GM23338 (cell line): ENCODE measurements at regions not wholly inside any gene's neighbourhood (a gene's known extent, or its start where the extent isn't known, plus 50 kb on each side); places are given as distances from the start of the nearest gene placed in this dataset.

Source experiments
- ATAC-seq: fragments of 200-7000 bp; cut with Tn5 transposase; 3 replicates; pipeline ENCODE4 v1.9.1; 2020
- DNase-seq: peaks from one replicate; pipeline ENCODE4 v3.0.0-alpha.2; 2015; ENCODE audit warnings: low spot score
- H2AFZ ChIP-seq: fragments of 200-600 bp; sonication (generic); 2 replicates; pipeline ENCODE4 v1.8.0; 2016; ENCODE audit warnings: antibody characterized with exemption, mild to moderate bottlenecking, moderate library complexity
- H3F3A ChIP-seq: fragments of 200-600 bp; sonication (generic); replicated peaks from 2 replicates; pipeline ENCODE4 v1.8.0; 2017; ENCODE audit warnings: antibody characterized with exemption, mixed run types, low read depth
- H3K27ac ChIP-seq: fragments of 200-600 bp; sonication (generic); 2 replicates; pipeline ENCODE4 v1.6.1; 2016; ENCODE audit warnings: low read depth
- H3K27me3 ChIP-seq: fragments of 200-600 bp; sonication (generic); 2 replicates; pipeline ENCODE4 v1.8.0; 2016; ENCODE audit warnings: mild to moderate bottlenecking, mixed run types, moderate library complexity; ENCODE audit not compliant: insufficient read depth
- H3K36me3 ChIP-seq: fragments of 200-600 bp; sonication (generic); 2 replicates; pipeline ENCODE4 v1.8.0; 2016; ENCODE audit warnings: mild to moderate bottlenecking; ENCODE audit not compliant: insufficient read depth
- H3K4me1 ChIP-seq: fragments of 200-600 bp; sonication (generic); 2 replicates; pipeline ENCODE4 v1.8.0; 2016; ENCODE audit warnings: mild to moderate bottlenecking, moderate library complexity; ENCODE audit not compliant: insufficient read depth
- H3K4me2 ChIP-seq: fragments of 200-600 bp; sonication (generic); 2 replicates; pipeline ENCODE4 v1.7.1; 2017; ENCODE audit warnings: mixed run types
- H3K4me3 ChIP-seq: fragments of 200-600 bp; sonication (generic); 2 replicates; pipeline ENCODE4 v1.6.1; 2016; ENCODE audit warnings: mixed run types
- H3K79me2 ChIP-seq: fragments of 200-600 bp; sonication (generic); replicated peaks from 2 replicates; pipeline ENCODE4 v1.8.0; 2017; ENCODE audit warnings: mild to moderate bottlenecking; ENCODE audit not compliant: insufficient read depth
- H3K9me2 ChIP-seq: fragments of 200-600 bp; sonication (generic); 2 replicates; pipeline ENCODE4 v1.8.0; 2017; ENCODE audit not compliant: insufficient read depth
- H4K20me1 ChIP-seq: fragments of 200-600 bp; sonication (generic); replicated peaks from 2 replicates; pipeline ENCODE4 v1.8.0; 2017; ENCODE audit warnings: mild to moderate bottlenecking; ENCODE audit not compliant: insufficient read depth
- H3K27ac Mint-ChIP-seq: 2 replicates; pipeline ENCODE4 v1.8.0; 2020; ENCODE audit warnings: inconsistent platforms, mild to moderate bottlenecking, moderate library complexity, mixed read lengths
- H3K27me3 Mint-ChIP-seq: 3 replicates; pipeline ENCODE4 v1.8.0; 2022; ENCODE audit warnings: low read depth, mild to moderate bottlenecking, moderate library complexity, mixed read lengths, inconsistent platforms; ENCODE audit not compliant: insufficient read depth, poor library complexity
- H3K36me3 Mint-ChIP-seq: 3 replicates; pipeline ENCODE4 v1.8.0; 2021; ENCODE audit warnings: low read depth, mild to moderate bottlenecking, inconsistent platforms, moderate library complexity, mixed read lengths
- H3K4me1 Mint-ChIP-seq: 3 replicates; pipeline ENCODE4 v1.8.0; 2020; ENCODE audit warnings: mild to moderate bottlenecking, inconsistent platforms, mixed read lengths
- H3K4me3 Mint-ChIP-seq: 3 replicates; pipeline ENCODE4 v1.8.0; 2021; ENCODE audit warnings: moderate library complexity, mild to moderate bottlenecking, inconsistent platforms, mixed read lengths
- H3K9me3 Mint-ChIP-seq: 3 replicates; pipeline ENCODE4 v1.8.0; 2020; ENCODE audit warnings: moderate library complexity, mild to moderate bottlenecking, inconsistent platforms, mixed read lengths
- CREB1 ChIP-seq: fragments of 250-450 bp; sonication (Bioruptor Pico); IDR thresholded peaks from 2 replicates; pipeline ENCODE4 v1.5.0; 2020; ENCODE audit warnings: low read depth, mild to moderate bottlenecking, moderate library complexity
- EZH2phosphoT487 ChIP-seq: fragments of 200-600 bp; sonication (generic); IDR thresholded peaks from one replicate; pipeline ENCODE4 v1.8.1; 2018; ENCODE audit warnings: antibody characterized with exemption; ENCODE audit not compliant: unreplicated experiment
- JUNB ChIP-seq: IDR thresholded peaks from one replicate; pipeline ENCODE4 v1.6.1; 2016; ENCODE audit warnings: antibody characterized with exemption; ENCODE audit not compliant: unreplicated experiment
- NANOG ChIP-seq: IDR thresholded peaks from 2 replicates; pipeline ENCODE4 v1.6.1; 2016; ENCODE audit warnings: antibody characterized with exemption, borderline replicate concordance
- POLR2AphosphoS5 ChIP-seq: IDR thresholded peaks from 2 replicates; pipeline ENCODE4 v1.6.1; 2016; ENCODE audit warnings: antibody characterized with exemption, low read depth
- ZNF114 ChIP-seq: fragments of 250-450 bp; sonication (Bioruptor Pico); IDR thresholded peaks from 2 replicates; pipeline ENCODE4 v1.5.0; 2020; ENCODE audit warnings: mild to moderate bottlenecking, moderate library complexity
- ZNF331 ChIP-seq: fragments of 250-450 bp; sonication (Bioruptor Pico); IDR thresholded peaks from 2 replicates; pipeline ENCODE4 v1.5.0; 2020; ENCODE audit warnings: low read depth, mild to moderate bottlenecking, moderate library complexity
- ZNF462 ChIP-seq: fragments of 250-450 bp; sonication (Bioruptor Pico); IDR thresholded peaks from 2 replicates; pipeline ENCODE4 v1.5.0; 2020; ENCODE audit warnings: mild to moderate bottlenecking, moderate library complexity
- TF ChIP-seq, protein P1 (sequence below), 2 experiments: fragments of 200-600 bp in 1 of 2; sonication (generic) in 1 of 2; conservative IDR thresholded peaks; 2 replicates each; pipeline versions ENCODE4 v1.5.1 to v1.6.1; 2016 to 2017; ENCODE audit warnings: antibody characterized with exemption in 2 of 2, low read depth in 2 of 2, mild to moderate bottlenecking in 2 of 2, moderate library complexity in 1 of 2

GRCh38 chr11:111193924-111194490 lies 51.5 kb upstream of the POU2AF2 start (continued):
- TF ChIP-seq EZH2phosphoT487: no peak
- TF ChIP-seq JUNB: no peak
- TF ChIP-seq CREB1 (CRISPR knock-in tag): no peak
- TF ChIP-seq ZNF114 (CRISPR knock-in tag): no peak

- peaks cover 4% of the 10 kb centered on the region; the same call in 2 of the 3 replicates for H3K4me1 Mint-ChIP-seq
- H3K36me3 ChIP-seq: no peaks in the 10 kb centered on the region
- H3K27me3 Mint-ChIP-seq: no peaks in the 10 kb centered on the region
- no peak overlapping the region for H3K4me3 ChIP-seq
- no peaks in the 10 kb centered on the region for H3F3A ChIP-seq
- H2AFZ ChIP-seq: no peak overlapping the region
- no peaks in the 10 kb centered on the region for H3K27me3 ChIP-seq
- H3K9me3 Mint-ChIP-seq: no peaks in the 10 kb centered on the region; the same call in 2 of the 3 replicates
- no peaks in the 10 kb centered on the region for H3K4me1 ChIP-seq
- H3K4me2 ChIP-seq: no peak overlapping the region
- ATAC-seq (no peak), DNase-seq (peak; percentile 10)
- no peaks in the 10 kb centered on the region for H3K36me3 Mint-ChIP-seq
- no peaks in the 10 kb centered on the region for H3K9me2 ChIP-seq
- no peak overlapping the region for H3K27ac Mint-ChIP-seq
- no peaks in the 10 kb centered on the region for H3K79me2 ChIP-seq
- TF ChIP-seq EZH2phosphoT487: no peak
- no peak for TF ChIP-seq ZNF331
- no peak for TF ChIP-seq JUNB
- TF ChIP-seq ZNF462: no peak
- TF ChIP-seq, protein P1, sequence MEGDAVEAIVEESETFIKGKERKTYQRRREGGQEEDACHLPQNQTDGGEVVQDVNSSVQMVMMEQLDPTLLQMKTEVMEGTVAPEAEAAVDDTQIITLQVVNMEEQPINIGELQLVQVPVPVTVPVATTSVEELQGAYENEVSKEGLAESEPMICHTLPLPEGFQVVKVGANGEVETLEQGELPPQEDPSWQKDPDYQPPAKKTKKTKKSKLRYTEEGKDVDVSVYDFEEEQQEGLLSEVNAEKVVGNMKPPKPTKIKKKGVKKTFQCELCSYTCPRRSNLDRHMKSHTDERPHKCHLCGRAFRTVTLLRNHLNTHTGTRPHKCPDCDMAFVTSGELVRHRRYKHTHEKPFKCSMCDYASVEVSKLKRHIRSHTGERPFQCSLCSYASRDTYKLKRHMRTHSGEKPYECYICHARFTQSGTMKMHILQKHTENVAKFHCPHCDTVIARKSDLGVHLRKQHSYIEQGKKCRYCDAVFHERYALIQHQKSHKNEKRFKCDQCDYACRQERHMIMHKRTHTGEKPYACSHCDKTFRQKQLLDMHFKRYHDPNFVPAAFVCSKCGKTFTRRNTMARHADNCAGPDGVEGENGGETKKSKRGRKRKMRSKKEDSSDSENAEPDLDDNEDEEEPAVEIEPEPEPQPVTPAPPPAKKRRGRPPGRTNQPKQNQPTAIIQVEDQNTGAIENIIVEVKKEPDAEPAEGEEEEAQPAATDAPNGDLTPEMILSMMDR (conservative IDR thresholded peaks at IDR 0.05; ENCODE audit: low read depth in 2 of 2): no peak
- TF ChIP-seq POLR2AphosphoS5: no peak
- no peak for TF ChIP-seq NANOG
- H3K4me3 Mint-ChIP-seq: no peak overlapping the region
- H4K20me1 ChIP-seq: no peaks in the 10 kb centered on the region
- no peak overlapping the region for H3K27ac ChIP-seq
Measured at GRCh38 chr11:111189466-111189865, 56.1 kb upstream of the POU2AF2 start.
